ENCODE measurements at regions not wholly inside any gene's neighbourhood (a gene's known extent, or its start where the extent isn't known, plus 50 kb on each side); places are given as distances from the start of the nearest gene placed in this dataset.

- Histone ChIP-seq H3K27me3 (ENCODE audit: insufficient read depth, insufficient read length) (no peaks in the 10 kb centered on the region), H3K4me3 (ENCODE audit: insufficient read length, low read depth) (no peak overlapping the region), H3K9ac (ENCODE audit: insufficient read length, low read depth) (no peak overlapping the region), H3K36me3 (ENCODE audit: insufficient read depth, insufficient read length, low read length) (no peaks in the 10 kb centered on the region), H3K9me3 (ENCODE audit: insufficient read depth, low read length) (no peaks in the 10 kb centered on the region), H3K4me1 (ENCODE audit: insufficient read depth, insufficient read length) (no peaks in the 10 kb centered on the region)
- TF ChIP-seq YY1 (IDR thresholded peaks at IDR 0.05; ENCODE audit: insufficient read depth, insufficient read length) (no peak), ZNF274 (IDR thresholded peaks at IDR 0.05; ENCODE audit: low read depth, low read length) (no peak), SUZ12 (IDR thresholded peaks at IDR 0.05; ENCODE audit: extremely low read depth, insufficient read depth, insufficient read length) (no peak)
- no peak for DNase-seq (ENCODE audit: low read depth, low spot score)
Observed at GRCh38 chr4:129600898-129601297, 504.9 kb downstream of the C4orf33 start.

- no peaks in the 10 kb centered on the region for H3K36me3 ChIP-seq (ENCODE audit: insufficient read depth, insufficient read length, low read length)
- no peaks in the 10 kb centered on the region for H3K9me3 ChIP-seq (ENCODE audit: insufficient read depth, low read length)
- no peaks in the 10 kb centered on the region for H3K4me1 ChIP-seq (ENCODE audit: insufficient read depth, insufficient read length)
- H3K27me3 ChIP-seq (ENCODE audit: insufficient read depth, insufficient read length): no peaks in the 10 kb centered on the region
- no peak for DNase-seq (ENCODE audit: low read depth, low spot score)
- H3K9ac ChIP-seq (ENCODE audit: insufficient read length, low read depth): no peak overlapping the region
- H3K4me3 ChIP-seq (ENCODE audit: insufficient read length, low read depth): no peak overlapping the region
- TF ChIP-seq ZNF274 (IDR thresholded peaks at IDR 0.05; ENCODE audit: low read depth, low read length): no peak
- no peak for TF ChIP-seq YY1 (IDR thresholded peaks at IDR 0.05; ENCODE audit: insufficient read depth, insufficient read length)
- no peak for TF ChIP-seq SUZ12 (IDR thresholded peaks at IDR 0.05; ENCODE audit: extremely low read depth, insufficient read depth, insufficient read length)
Observed at GRCh38 chr4:129602447-129602846, 506.5 kb downstream of the C4orf33 start.

- Histone ChIP-seq H3K4me3 (ENCODE audit: insufficient read length, low read depth) (no peak overlapping the region), H3K4me1 (ENCODE audit: insufficient read depth, insufficient read length) (no peaks in the 10 kb centered on the region), H3K9me3 (ENCODE audit: insufficient read depth, low read length) (no peaks in the 10 kb centered on the region), H3K9ac (ENCODE audit: insufficient read length, low read depth) (no peak overlapping the region), H3K36me3 (ENCODE audit: insufficient read depth, insufficient read length, low read length) (no peaks in the 10 kb centered on the region), H3K27me3 (ENCODE audit: insufficient read depth, insufficient read length) (no peaks in the 10 kb centered on the region)
- TF ChIP-seq YY1 (IDR thresholded peaks at IDR 0.05; ENCODE audit: insufficient read depth, insufficient read length) (no peak), ZNF274 (IDR thresholded peaks at IDR 0.05; ENCODE audit: low read depth, low read length) (no peak), SUZ12 (IDR thresholded peaks at IDR 0.05; ENCODE audit: extremely low read depth, insufficient read depth, insufficient read length) (no peak)
- DNase-seq (ENCODE audit: low read depth, low spot score): no peak
Observed at GRCh38 chr4:129603241-129603931, 507.4 kb downstream of the C4orf33 start.

GRCh38 chr4:129604632-129605255 is 508.8 kb downstream of the C4orf33 start:
- Histone ChIP-seq H3K4me3 (ENCODE audit: insufficient read length, low read depth) (no peak overlapping the region), H3K4me1 (ENCODE audit: insufficient read depth, insufficient read length) (no peaks in the 10 kb centered on the region), H3K27me3 (ENCODE audit: insufficient read depth, insufficient read length) (no peaks in the 10 kb centered on the region), H3K36me3 (ENCODE audit: insufficient read depth, insufficient read length, low read length) (no peaks in the 10 kb centered on the region), H3K9me3 (ENCODE audit: insufficient read depth, low read length) (no peaks in the 10 kb centered on the region), H3K9ac (ENCODE audit: insufficient read length, low read depth) (no peak overlapping the region)
- no peak for DNase-seq (ENCODE audit: low read depth, low spot score)
- no peak for TF ChIP-seq YY1 (IDR thresholded peaks at IDR 0.05; ENCODE audit: insufficient read depth, insufficient read length)

GRCh38 chr4:129614611-129615010 is 518.7 kb downstream of the C4orf33 start:
- Histone ChIP-seq H3K9ac (ENCODE audit: insufficient read length, low read depth) (no peak overlapping the region), H3K36me3 (ENCODE audit: insufficient read depth, insufficient read length, low read length) (no peaks in the 10 kb centered on the region), H3K27me3 (ENCODE audit: insufficient read depth, insufficient read length) (no peaks in the 10 kb centered on the region), H3K4me1 (ENCODE audit: insufficient read depth, insufficient read length) (no peaks in the 10 kb centered on the region), H3K9me3 (ENCODE audit: insufficient read depth, low read length) (no peaks in the 10 kb centered on the region), H3K4me3 (ENCODE audit: insufficient read length, low read depth) (no peak overlapping the region)
- no peak for DNase-seq (ENCODE audit: low read depth, low spot score)
- TF ChIP-seq ZNF274 (IDR thresholded peaks at IDR 0.05; ENCODE audit: low read depth, low read length) (no peak), SUZ12 (IDR thresholded peaks at IDR 0.05; ENCODE audit: extremely low read depth, insufficient read depth, insufficient read length) (no peak), YY1 (IDR thresholded peaks at IDR 0.05; ENCODE audit: insufficient read depth, insufficient read length) (no peak)

GRCh38 chr4:129622566-129622965 is 526.6 kb downstream of the C4orf33 start:
- TF ChIP-seq SUZ12 (IDR thresholded peaks at IDR 0.05; ENCODE audit: extremely low read depth, insufficient read depth, insufficient read length) (no peak), ZNF274 (IDR thresholded peaks at IDR 0.05; ENCODE audit: low read depth, low read length) (no peak), YY1 (IDR thresholded peaks at IDR 0.05; ENCODE audit: insufficient read depth, insufficient read length) (no peak)

GRCh38 chr4:129623233-129623875 is 527.4 kb downstream of the C4orf33 start:
- Histone ChIP-seq H3K27me3 (ENCODE audit: insufficient read depth, insufficient read length) (no peaks in the 10 kb centered on the region), H3K4me1 (ENCODE audit: insufficient read depth, insufficient read length) (no peaks in the 10 kb centered on the region), H3K4me3 (ENCODE audit: insufficient read length, low read depth) (no peak overlapping the region), H3K9ac (ENCODE audit: insufficient read length, low read depth) (no peak overlapping the region), H3K9me3 (ENCODE audit: insufficient read depth, low read length) (no peaks in the 10 kb centered on the region), H3K36me3 (ENCODE audit: insufficient read depth, insufficient read length, low read length) (no peaks in the 10 kb centered on the region)
- TF ChIP-seq ZNF274 (IDR thresholded peaks at IDR 0.05; ENCODE audit: low read depth, low read length) (no peak), SUZ12 (IDR thresholded peaks at IDR 0.05; ENCODE audit: extremely low read depth, insufficient read depth, insufficient read length) (no peak), YY1 (IDR thresholded peaks at IDR 0.05; ENCODE audit: insufficient read depth, insufficient read length) (no peak)
- no peak for DNase-seq (ENCODE audit: low read depth, low spot score)

More at GRCh38 chr4:129622566-129622965, 526.6 kb downstream of the C4orf33 start:
- H3K4me1 ChIP-seq (ENCODE audit: insufficient read depth, insufficient read length): no peaks in the 10 kb centered on the region
- no peaks in the 10 kb centered on the region for H3K36me3 ChIP-seq (ENCODE audit: insufficient read depth, insufficient read length, low read length)
- no peak for DNase-seq (ENCODE audit: low read depth, low spot score)
- no peaks in the 10 kb centered on the region for H3K9me3 ChIP-seq (ENCODE audit: insufficient read depth, low read length)
- H3K9ac ChIP-seq (ENCODE audit: insufficient read length, low read depth): no peak overlapping the region
- no peaks in the 10 kb centered on the region for H3K27me3 ChIP-seq (ENCODE audit: insufficient read depth, insufficient read length)
- no peak overlapping the region for H3K4me3 ChIP-seq (ENCODE audit: insufficient read length, low read depth)
